Esophagus squamous epithelium (tissue), 4 donors: ENCODE measurements at regions not wholly inside any gene's neighbourhood (a gene's known extent, or its start where the extent isn't known, plus 50 kb on each side); places are given as distances from the start of the nearest gene placed in this dataset.

Experiments
- POLR2A ChIP-seq, 4 donors: fragments of 450-650 bp; IDR thresholded peaks; one replicate each; pipeline ENCODE4 v1.6.1; 2017; ENCODE audit warnings: antibody characterized with exemption in 4 of 4, mild to moderate bottlenecking in 4 of 4, moderate library complexity in 3 of 4
- TF ChIP-seq, protein P1 (sequence below), 6 experiments: fragments of 450-650 bp in 4 of 6; fragments of 200-600 bp in 2 of 6; sonication (generic) in 2 of 6; IDR thresholded peaks; one replicate each; pipeline ENCODE4 v1.5.1; 2016 to 2019; ENCODE audit warnings: antibody characterized with exemption in 6 of 6, mild to moderate bottlenecking in 4 of 6, moderate library complexity in 4 of 6

DNA sequence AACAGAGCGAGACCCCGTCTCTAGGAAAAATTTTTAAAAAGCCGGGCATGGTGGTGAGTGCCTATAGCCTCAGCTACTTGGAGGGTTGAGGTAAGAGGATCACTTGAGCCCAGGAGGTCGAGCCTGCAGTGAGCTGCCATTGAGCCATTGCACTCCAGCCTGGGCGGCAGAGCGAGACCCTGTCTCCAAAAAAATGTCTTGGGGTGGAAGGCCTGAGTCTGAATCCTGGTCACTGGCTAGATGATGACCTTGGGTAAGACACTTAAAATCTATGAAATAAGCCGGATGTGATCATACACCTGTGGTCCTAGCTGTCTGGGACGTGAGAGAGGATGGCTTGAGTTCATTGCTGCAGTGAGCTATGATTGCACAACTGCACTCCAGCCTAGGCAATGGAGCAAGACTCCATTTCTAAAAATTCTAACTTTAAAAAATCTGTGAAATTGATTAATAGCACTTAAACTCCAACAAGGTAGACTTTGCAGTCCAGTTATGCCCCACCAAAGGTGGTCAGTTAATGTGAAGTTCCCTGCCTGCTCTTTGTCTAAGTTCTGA is 157.3 kb upstream of the UMPS start:
- no peak for TF ChIP-seq POLR2A (IDR thresholded peaks at IDR 0.05)
- TF ChIP-seq, protein P1, sequence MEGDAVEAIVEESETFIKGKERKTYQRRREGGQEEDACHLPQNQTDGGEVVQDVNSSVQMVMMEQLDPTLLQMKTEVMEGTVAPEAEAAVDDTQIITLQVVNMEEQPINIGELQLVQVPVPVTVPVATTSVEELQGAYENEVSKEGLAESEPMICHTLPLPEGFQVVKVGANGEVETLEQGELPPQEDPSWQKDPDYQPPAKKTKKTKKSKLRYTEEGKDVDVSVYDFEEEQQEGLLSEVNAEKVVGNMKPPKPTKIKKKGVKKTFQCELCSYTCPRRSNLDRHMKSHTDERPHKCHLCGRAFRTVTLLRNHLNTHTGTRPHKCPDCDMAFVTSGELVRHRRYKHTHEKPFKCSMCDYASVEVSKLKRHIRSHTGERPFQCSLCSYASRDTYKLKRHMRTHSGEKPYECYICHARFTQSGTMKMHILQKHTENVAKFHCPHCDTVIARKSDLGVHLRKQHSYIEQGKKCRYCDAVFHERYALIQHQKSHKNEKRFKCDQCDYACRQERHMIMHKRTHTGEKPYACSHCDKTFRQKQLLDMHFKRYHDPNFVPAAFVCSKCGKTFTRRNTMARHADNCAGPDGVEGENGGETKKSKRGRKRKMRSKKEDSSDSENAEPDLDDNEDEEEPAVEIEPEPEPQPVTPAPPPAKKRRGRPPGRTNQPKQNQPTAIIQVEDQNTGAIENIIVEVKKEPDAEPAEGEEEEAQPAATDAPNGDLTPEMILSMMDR (IDR thresholded peaks at IDR 0.05): no peak
